Pulmonary artery endothelial cell (primary cell): ENCODE measurements at regions not wholly inside any gene's neighbourhood (a gene's known extent, or its start where the extent isn't known, plus 50 kb on each side); places are given as distances from the start of the nearest gene placed in this dataset.

ENCODE experiments used
- DNase-seq: peaks from one replicate; pipeline ENCODE4 v3.0.0-alpha.2; 2011; ENCODE audit warnings: low read depth, low spot score

GRCh38 chr5:175052351-175052750, 328.0 kb downstream of the MSX2 start:
- DNase-seq, result no peak

DNA sequence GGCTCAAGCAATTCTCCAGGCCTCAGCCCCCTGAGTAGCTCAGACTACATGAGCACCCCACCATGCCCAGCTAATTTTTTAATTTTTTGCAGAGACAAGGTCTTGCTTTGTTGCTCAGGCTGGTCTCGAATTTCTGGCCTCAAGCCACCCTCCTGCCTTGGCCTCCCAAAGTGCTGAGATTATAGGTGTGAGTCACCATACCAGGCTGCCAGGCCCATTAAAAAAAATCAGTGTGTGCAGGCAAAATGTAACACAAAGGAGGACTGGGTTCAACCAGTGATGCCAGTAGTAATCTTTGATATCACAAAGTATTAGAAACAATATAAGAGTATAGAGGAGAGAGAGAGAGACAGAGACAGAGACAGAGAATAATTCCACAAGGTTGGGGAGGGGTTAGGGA, 322.7 kb downstream of the MSX2 start:
- no peak for DNase-seq

GRCh38 chr5:175045820-175046219, 321.4 kb downstream of the MSX2 start:
- DNase-seq, result no peak

DNA sequence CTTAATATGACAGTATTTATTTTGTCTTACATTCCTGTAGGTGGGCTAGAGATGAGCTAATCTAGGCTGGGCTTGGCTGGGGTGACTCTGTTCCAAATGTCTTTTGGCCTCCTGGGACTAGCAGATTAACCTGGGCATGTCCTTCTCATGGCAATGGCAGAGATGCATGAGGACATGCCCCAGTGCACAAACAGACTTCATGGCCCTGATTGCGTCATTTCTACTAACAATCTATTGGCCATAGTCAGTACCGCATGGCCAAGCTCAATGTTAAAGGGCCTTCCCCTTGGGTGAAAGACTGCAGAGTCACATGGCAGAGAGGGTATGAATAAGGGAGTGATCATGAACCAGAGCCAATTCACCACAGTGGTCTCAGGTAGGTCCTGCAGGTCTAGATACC, 313.4 kb downstream of the MSX2 start:
- no peak for DNase-seq

DNA sequence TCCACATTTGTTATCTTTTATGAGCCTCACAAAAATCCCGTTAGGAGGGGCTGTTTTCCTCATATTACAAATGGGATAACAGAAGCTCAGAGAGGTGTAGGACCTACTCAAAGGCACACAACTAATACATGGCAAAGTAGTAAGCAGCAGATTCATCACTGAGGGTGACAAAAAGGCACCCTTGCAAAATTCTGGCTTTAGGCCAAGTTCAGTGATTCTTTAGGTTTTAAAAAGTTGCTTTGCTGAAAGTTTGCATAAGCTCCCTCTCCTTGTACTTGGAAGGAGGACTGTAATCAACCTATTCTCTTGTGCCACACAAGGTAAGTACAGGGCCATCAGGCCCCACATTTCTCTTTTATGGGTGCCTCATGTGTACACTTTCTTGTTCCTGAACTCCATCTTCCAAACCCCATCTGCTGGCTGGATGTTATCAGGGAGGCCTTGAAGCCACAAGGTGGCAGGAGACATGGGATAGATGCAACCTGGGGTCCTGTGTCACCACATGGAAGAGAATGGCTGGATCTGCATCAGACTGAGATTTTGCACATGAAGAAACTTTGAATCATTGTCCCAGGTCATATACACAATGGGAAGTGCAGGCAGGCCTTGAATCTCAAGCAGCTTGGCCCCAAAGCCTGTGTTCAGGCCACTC, 311.6 kb downstream of the MSX2 start:
- DNase-seq, result no peak

DNA sequence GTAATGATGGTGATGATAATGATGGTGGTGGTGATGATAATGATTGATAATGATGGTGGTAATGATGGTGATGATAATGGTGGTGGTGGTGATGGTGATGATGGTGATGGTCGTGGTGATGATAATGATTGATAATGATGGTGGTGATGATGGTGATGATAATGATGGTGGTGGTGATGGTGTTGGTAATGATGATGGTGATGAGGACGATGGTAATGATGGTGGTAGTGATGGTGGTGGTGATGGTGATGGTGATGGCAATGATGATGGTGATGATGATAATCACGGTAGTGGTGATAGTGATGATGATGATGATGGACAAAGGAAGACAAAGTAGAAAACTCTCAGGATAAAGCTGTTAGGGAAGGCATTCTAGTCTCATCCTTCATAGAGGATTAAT, 310.5 kb downstream of the MSX2 start:
- DNase-seq, result no peak

DNA sequence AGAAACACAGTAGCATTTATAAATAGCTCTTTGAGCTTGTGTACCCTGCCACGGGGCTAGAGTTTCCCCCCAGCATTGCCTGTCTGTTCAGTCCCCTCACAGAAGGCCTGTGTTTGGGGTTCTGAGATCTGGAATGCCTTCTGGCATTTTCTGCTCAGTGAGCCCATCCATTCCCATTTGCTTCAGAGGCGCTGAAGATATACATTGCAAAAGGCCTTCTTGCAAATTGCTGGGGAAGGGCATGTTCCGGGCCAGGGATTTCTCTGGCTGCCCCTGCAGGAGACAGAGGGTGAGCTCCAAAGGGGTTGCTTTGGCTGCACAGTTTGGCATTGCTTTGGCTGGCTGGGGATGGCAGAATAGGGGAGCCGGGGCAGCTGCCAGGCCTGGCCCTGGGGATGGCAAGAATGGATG, 308.4 kb downstream of the MSX2 start:
- no peak for DNase-seq

GRCh38 chr5:175032013-175032412, 307.6 kb downstream of the MSX2 start:
- no peak for DNase-seq

GRCh38 chr5:175027390-175027789, 303.0 kb downstream of the MSX2 start:
- no peak for DNase-seq

DNA sequence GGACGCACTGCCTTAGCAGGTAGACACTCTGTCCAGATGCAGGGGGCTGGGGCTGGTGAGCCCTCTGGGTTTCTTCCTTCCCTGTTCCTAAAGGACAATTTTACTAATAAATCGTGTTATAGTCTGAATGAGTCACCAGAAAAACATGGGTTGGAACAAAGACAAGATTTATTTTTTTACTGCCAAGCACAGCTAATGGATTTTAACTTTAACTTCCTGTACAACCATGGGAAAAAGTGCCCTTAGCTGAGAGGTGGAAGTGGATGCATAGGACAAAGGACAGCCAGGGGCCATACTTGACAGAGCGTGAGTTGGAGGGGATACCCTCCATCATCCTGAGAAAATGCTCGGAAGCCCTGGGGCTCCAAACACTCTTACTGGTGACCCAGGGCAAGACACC, 300.7 kb downstream of the MSX2 start:
- no peak for DNase-seq

DNA sequence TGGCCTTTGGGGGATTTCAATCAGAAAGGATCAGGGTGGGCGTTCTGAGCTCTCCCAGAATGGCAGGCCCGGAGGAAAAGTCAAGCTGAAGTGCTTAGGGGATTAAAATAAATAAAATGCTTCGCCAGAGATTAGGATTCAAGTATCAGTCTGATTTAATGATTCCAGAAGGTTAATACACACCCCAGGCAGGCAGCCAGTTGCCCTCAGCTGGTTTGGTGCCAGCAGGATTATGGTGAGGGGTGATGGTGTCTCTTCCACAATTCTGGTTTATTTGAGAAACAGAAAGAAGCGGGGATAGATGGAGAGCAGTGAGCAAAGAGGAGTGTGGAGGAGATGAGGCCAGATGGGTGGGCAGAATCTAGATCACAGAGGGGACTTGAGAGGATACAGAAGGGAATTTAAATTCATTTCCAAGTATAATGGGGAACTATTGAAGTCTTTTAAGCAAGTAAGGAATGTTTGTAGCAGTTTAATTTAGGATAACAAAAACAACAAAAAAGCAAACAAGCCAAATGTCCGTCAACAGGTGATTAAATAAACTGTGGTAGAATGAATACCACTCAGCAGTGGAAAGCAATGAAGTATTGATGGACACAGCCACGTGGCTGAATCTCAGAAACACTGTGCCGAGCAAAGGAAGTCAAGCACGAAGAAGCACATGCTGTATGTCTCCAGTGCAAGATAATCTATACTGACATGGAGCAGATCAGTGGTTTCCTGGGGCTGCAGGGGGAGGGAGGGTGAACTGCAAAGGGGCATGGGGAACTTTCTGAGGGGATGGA, 297.7 kb downstream of the MSX2 start:
- DNase-seq, result no peak

GRCh38 chr5:175021321-175021720, 296.9 kb downstream of the MSX2 start:
- no peak for DNase-seq

- DNase-seq, result no peak
Observed at GRCh38 chr5:175015028-175015685, 290.8 kb downstream of the MSX2 start.

GRCh38 chr5:175013251-175013650, 288.9 kb downstream of the MSX2 start:
- no peak for DNase-seq

- DNase-seq, result no peak
Observed at GRCh38 chr5:175012267-175012666, 287.9 kb downstream of the MSX2 start.

- no peak for DNase-seq
Observed at GRCh38 chr5:175003531-175003930, 279.1 kb downstream of the MSX2 start.

- no peak for DNase-seq
Observed at GRCh38 chr5:175001876-175002645, 277.7 kb downstream of the MSX2 start.

- DNase-seq, result no peak
Observed at GRCh38 chr5:175001311-175001710, 276.9 kb downstream of the MSX2 start.

GRCh38 chr5:174999581-174999980, 275.2 kb downstream of the MSX2 start:
- no peak for DNase-seq

DNA sequence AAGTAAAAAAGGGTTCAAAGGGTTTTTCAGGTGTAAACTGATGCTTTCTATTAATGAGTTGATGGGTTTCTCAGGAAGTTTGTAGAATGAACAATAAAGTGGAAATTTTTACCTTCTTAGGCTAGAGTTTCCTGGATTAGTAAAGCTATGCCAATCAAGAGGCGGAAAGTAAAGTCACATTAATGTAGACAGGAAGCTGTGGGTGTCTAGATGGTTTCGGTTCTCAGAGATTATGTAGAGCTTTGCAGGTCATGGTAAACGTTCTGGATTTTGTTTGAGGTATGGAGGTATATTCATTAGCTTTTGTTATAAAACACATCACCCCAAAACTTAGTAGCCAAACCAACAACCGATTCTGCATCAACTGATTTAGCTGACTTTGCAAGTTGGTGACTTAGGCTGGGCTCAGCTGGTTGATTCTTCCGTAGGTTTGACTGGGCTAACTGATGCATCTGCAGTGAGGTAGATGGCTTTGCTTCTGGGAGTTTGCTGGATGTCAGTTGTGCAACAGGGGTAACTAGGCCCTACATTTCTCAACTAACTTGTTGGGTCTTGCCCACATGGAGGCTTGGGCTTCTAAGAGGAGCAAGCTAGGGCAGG, 273.8 kb downstream of the MSX2 start:
- DNase-seq, result no peak

DNA sequence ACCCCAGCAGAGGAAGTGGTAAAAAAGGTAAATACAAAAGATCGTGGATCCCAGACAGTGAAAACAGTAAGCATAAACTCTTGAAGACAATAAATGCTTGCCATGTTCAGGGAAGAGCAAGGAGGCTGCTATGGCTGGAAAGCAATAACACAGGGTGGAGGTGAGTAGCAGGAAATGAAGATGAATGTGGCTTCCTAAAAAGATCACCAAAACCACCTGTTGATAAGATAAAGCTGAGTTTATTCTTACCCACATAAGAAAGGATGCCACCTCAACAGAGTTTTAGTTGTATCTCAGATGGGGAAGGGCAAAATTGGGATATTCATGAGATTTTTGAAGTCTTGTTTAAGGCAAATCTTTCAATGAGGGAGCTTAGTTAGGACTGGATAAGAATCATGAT, 273.3 kb downstream of the MSX2 start:
- DNase-seq, result no peak

- DNase-seq, result no peak
Observed at GRCh38 chr5:174996941-174997340, 272.6 kb downstream of the MSX2 start.
